CD4-positive, alpha-beta memory T cell (primary cell): ENCODE measurements at regions not wholly inside any gene's neighbourhood (a gene's known extent, or its start where the extent isn't known, plus 50 kb on each side); places are given as distances from the start of the nearest gene placed in this dataset.

ENCODE experiments used
- CTCF ChIA-PET: fragments of 350-600 bp; sonication (Branson Sonifier 250); formaldehyde crosslinking; loops from one replicate; lab custom pipeline; 2021; ENCODE audit warnings: inconsistent platforms; ENCODE audit not compliant: partially characterized antibody; lab: Charles Lee
- POLR2A ChIA-PET: fragments of 350-600 bp; sonication (Branson Sonifier 250); formaldehyde crosslinking; loops from one replicate; lab custom pipeline; 2021; ENCODE audit not compliant: partially characterized antibody; lab: Charles Lee
- DNase-seq, 5 donors: peaks; one replicate each; pipeline versions ENCODE4 v3.0.0 to v3.0.0-alpha.2; 2020 to 2022; ENCODE audit warnings: mixed read lengths in 1 of 5
- H3K27ac ChIP-seq: one replicate; pipeline ENCODE4 v1.7.0; 2013; ENCODE audit warnings: low read depth, low read length
- H3K27me3 ChIP-seq: 2 replicates; pipeline ENCODE4 v1.7.0; 2013; ENCODE audit warnings: mild to moderate bottlenecking, low read length, moderate library complexity; ENCODE audit not compliant: insufficient read depth
- H3K36me3 ChIP-seq: 2 replicates; pipeline ENCODE4 v1.7.0; 2013; ENCODE audit warnings: mild to moderate bottlenecking, low read length, moderate library complexity; ENCODE audit not compliant: insufficient read depth
- H3K4me1 ChIP-seq: 2 replicates; pipeline ENCODE4 v1.7.0; 2013; ENCODE audit warnings: mild to moderate bottlenecking, low read length, moderate library complexity; ENCODE audit not compliant: insufficient read depth
- H3K4me3 ChIP-seq, 2 donors: one replicate each; pipeline ENCODE4 v1.7.0; 2013; ENCODE audit warnings: low read length in 2 of 2, mild to moderate bottlenecking in 1 of 2
- H3K9me3 ChIP-seq, 2 donors: one replicate each; pipeline ENCODE4 v1.7.0; 2013; ENCODE audit warnings: low read length in 2 of 2, control low read depth in 1 of 2; ENCODE audit not compliant: control insufficient read depth in 1 of 2
- H3K27ac Mint-ChIP-seq, 7 donors: one replicate each; pipeline ENCODE4 v1.8.0; 2020 to 2021; ENCODE audit warnings: mixed read lengths in 7 of 7, mild to moderate bottlenecking in 6 of 7, inconsistent platforms in 3 of 7, moderate library complexity in 3 of 7
- H3K27me3 Mint-ChIP-seq, 2 donors: one replicate each; pipeline ENCODE4 v1.8.0; 2020 to 2021; ENCODE audit warnings: mixed read lengths in 2 of 2
- H3K36me3 Mint-ChIP-seq, 2 donors: one replicate each; pipeline ENCODE4 v1.8.0; 2020 to 2021; ENCODE audit warnings: mixed read lengths in 2 of 2, inconsistent platforms in 1 of 2, mild to moderate bottlenecking in 1 of 2
- H3K4me1 Mint-ChIP-seq, 4 donors: one replicate each; pipeline ENCODE4 v1.8.0; 2020 to 2021; ENCODE audit warnings: mixed read lengths in 4 of 4, mild to moderate bottlenecking in 1 of 4
- H3K4me3 Mint-ChIP-seq, 8 donors: one replicate each; pipeline ENCODE4 v1.8.0; 2020 to 2021; ENCODE audit warnings: mixed read lengths in 8 of 8, mild to moderate bottlenecking in 7 of 8, moderate library complexity in 6 of 8, inconsistent platforms in 3 of 8
- H3K9me3 Mint-ChIP-seq, 8 donors: one replicate each; pipeline ENCODE4 v1.8.0; 2020 to 2021; ENCODE audit warnings: mixed read lengths in 8 of 8, mild to moderate bottlenecking in 5 of 8, inconsistent platforms in 3 of 8, moderate library complexity in 1 of 8
- intact Hi-C: fragments of 100-400 bp; cut with micrococcal nuclease; formaldehyde crosslinking; loops from one replicate; pipeline ENCODE4 v1.15.1; 2023

- CTCF ChIA-PET: interaction anchor here (3.4 kb wide), 1 partner anchor 395 kb away, joined by 18 read pairs; no protein-coding TSS in a partner anchor
- H3K4me3 Mint-ChIP-seq: no peak overlapping the region
- no peak overlapping the region for H3K27ac Mint-ChIP-seq
- no peaks in the 10 kb centered on the region for H3K36me3 ChIP-seq
- H3K9me3 ChIP-seq: no peaks in the 10 kb centered on the region
- H3K9me3 Mint-ChIP-seq: peaks cover 0 to 3% (median 0%) of the 10 kb centered on the region in 8 donors
- intact Hi-C loops: no loop called here
- no peak overlapping the region for H3K27ac ChIP-seq
- peaks cover 1 to 3% of the 10 kb centered on the region in 2 donors for H3K27me3 Mint-ChIP-seq
- no peaks in the 10 kb centered on the region for H3K27me3 ChIP-seq
- POLR2A ChIA-PET: no interaction called here
- no peaks in the 10 kb centered on the region for H3K4me1 ChIP-seq
- H3K4me1 Mint-ChIP-seq: peaks cover 4 to 7% (median 6%) of the 10 kb centered on the region in 4 donors
- H3K4me3 ChIP-seq: no peak overlapping the region
- H3K36me3 Mint-ChIP-seq: no peaks in the 10 kb centered on the region
- DNase-seq: peak in 2 of 5 donors; percentile 1 to 3
Measured at GRCh38 chr4:175947117-175947722, 118.4 kb upstream of the WDR17 start.

- intact Hi-C loops: no loop called here
- Histone ChIP-seq H3K27ac (no peak overlapping the region), H3K9me3 (no peaks in the 10 kb centered on the region), H3K4me1 (no peaks in the 10 kb centered on the region), H3K4me3 (no peak overlapping the region), H3K36me3 (no peaks in the 10 kb centered on the region), H3K27me3 (no peaks in the 10 kb centered on the region)
- Mint-ChIP-seq H3K4me3 (no peak overlapping the region), H3K27ac (no peak overlapping the region), H3K9me3 (no peaks in the 10 kb centered on the region), H3K27me3 (no peaks in the 10 kb centered on the region), H3K4me1 (no peaks in the 10 kb centered on the region), H3K36me3 (no peaks in the 10 kb centered on the region)
- ChIA-PET CTCF (no interaction called here), POLR2A (no interaction called here)
- no peak for DNase-seq
Measured at GRCh38 chr4:175951794-175952193, 113.8 kb upstream of the WDR17 start.

DNA sequence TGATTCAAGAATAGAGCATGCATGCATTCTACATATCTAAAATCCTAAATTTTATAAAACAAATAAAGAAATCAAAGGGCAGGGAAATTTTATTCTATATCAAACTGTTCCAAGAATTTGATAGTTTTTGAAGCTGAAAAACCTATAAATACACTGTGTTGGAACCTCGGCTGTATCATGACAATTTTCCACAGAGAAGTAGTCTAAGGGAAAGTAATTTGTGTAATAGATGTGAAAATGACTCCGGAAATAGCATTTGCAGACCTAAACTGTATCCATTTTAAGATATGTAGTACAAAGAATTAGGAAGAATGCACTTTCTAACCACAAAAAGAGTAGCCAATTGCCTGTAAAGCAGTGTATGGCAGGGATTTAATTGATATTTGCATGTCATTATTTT lies 112.5 kb upstream of the WDR17 start:
- Mint-ChIP-seq H3K27me3 (peaks cover 0 to 1% of the 10 kb centered on the region in 2 donors), H3K36me3 (no peaks in the 10 kb centered on the region), H3K4me3 (no peak overlapping the region), H3K4me1 (no peaks in the 10 kb centered on the region), H3K9me3 (no peaks in the 10 kb centered on the region), H3K27ac (no peak overlapping the region)
- Histone ChIP-seq H3K36me3 (no peaks in the 10 kb centered on the region), H3K9me3 (no peaks in the 10 kb centered on the region), H3K27ac (no peak overlapping the region), H3K27me3 (no peaks in the 10 kb centered on the region), H3K4me1 (no peaks in the 10 kb centered on the region), H3K4me3 (no peak overlapping the region)
- CTCF ChIA-PET: no interaction called here
- intact Hi-C loops: no loop called here
- DNase-seq: no peak
- POLR2A ChIA-PET: no interaction called here

DNA sequence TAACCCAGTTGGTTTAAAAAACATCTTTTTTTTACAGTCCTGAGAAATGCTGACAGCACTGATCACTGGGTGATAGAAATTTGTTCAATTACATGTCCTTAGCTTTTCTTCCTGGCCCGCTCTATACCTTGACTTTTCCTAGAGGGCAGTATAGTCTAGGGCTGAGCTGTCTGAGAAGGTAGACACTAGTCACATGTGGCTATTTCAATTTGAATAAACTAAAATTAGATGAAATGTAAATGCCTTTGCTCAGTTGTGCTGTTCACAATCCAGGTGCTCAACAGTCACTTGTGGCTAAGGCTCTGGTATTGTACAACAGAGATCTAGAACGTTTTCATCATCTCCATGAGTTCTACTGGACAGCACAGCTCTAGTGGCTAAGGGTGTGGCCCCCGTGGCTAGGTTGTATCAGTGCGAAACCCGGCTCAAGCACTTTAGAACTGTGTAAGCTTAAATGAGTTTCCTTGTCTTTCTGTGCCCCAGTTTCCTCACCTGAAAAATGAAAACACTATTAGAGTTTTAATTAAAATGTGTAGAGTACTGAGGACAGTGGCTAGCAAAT lies 111.6 kb upstream of the WDR17 start:
- ChIA-PET CTCF (interaction anchor here (0.6 kb wide), 1 partner anchor 387 kb away, joined by 3 read pairs; no protein-coding TSS in a partner anchor), POLR2A (no interaction called here)
- H3K4me3 Mint-ChIP-seq: no peak overlapping the region
- peaks cover 0 to 1% of the 10 kb centered on the region in 2 donors for H3K27me3 Mint-ChIP-seq
- intact Hi-C loops: no loop called here
- no peaks in the 10 kb centered on the region for H3K9me3 ChIP-seq
- DNase-seq: no peak
- no peaks in the 10 kb centered on the region for H3K36me3 Mint-ChIP-seq
- H3K4me1 Mint-ChIP-seq: no peaks in the 10 kb centered on the region
- H3K4me1 ChIP-seq: no peaks in the 10 kb centered on the region
- no peak overlapping the region for H3K4me3 ChIP-seq
- H3K9me3 Mint-ChIP-seq: peaks cover 0 to 2% (median 0%) of the 10 kb centered on the region in 8 donors
- H3K36me3 ChIP-seq: no peaks in the 10 kb centered on the region
- no peak overlapping the region for H3K27ac ChIP-seq
- H3K27me3 ChIP-seq: no peaks in the 10 kb centered on the region
- H3K27ac Mint-ChIP-seq: no peak overlapping the region

DNA sequence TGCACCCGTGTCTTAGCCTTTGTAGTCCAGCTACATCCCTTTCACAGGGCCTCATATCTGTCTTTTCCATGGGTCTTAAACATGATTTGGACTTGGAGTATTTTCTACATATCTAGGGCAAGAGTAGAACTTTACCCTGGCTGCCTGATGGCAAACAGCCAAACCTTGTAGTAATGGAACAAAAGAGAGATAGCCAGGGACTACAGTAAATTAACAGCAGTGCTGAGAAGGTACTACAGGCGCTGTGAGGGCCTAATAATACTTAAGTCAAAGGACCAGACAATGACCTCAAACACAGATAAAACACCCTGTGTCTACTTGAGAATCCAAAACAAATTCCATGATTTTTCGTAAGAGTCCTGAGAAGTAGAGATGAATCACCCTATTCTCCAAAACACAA lies 111.0 kb upstream of the WDR17 start:
- Mint-ChIP-seq H3K36me3 (no peaks in the 10 kb centered on the region), H3K27me3 (peaks cover 0 to 3% of the 10 kb centered on the region in 2 donors), H3K27ac (no peak overlapping the region), H3K4me3 (no peak overlapping the region), H3K4me1 (no peaks in the 10 kb centered on the region), H3K9me3 (peaks cover 0 to 2% (median 0%) of the 10 kb centered on the region in 8 donors)
- intact Hi-C loops: no loop called here
- H3K27me3 ChIP-seq: no peaks in the 10 kb centered on the region
- H3K36me3 ChIP-seq: no peaks in the 10 kb centered on the region
- H3K27ac ChIP-seq: no peak overlapping the region
- H3K9me3 ChIP-seq: no peaks in the 10 kb centered on the region
- H3K4me3 ChIP-seq: no peak overlapping the region
- no peak for DNase-seq
- H3K4me1 ChIP-seq: no peaks in the 10 kb centered on the region
- ChIA-PET CTCF (no interaction called here), POLR2A (no interaction called here)

DNA sequence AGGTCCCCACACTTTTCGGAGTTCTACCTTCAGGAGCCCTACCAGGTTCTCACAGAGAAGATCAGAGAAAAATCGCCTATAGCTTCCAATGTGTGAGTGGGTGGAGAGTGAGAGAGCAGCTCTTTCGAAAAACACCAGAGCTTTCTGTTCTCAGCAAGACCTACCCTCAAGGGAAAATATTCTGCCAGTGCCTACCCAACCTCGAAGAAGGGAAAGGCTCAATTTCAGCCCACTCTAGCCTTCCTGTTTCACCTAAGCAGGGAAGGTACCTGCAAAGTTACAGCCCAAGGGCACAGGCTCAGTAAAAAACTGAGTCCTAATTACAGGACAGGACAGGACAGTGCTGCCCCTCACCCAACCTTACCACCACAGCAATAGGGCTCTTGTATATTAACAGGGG lies 104.0 kb upstream of the WDR17 start:
- DNase-seq: peak in 1 of 5 donors; percentile 16
- intact Hi-C loops: no loop called here
- Histone ChIP-seq H3K4me3 (no peak overlapping the region), H3K27me3 (no peaks in the 10 kb centered on the region), H3K4me1 (no peaks in the 10 kb centered on the region), H3K27ac (no peak overlapping the region), H3K9me3 (no peaks in the 10 kb centered on the region), H3K36me3 (no peaks in the 10 kb centered on the region)
- Mint-ChIP-seq H3K36me3 (no peaks in the 10 kb centered on the region), H3K4me3 (no peak overlapping the region), H3K27me3 (peaks cover 0 to 3% of the 10 kb centered on the region in 2 donors), H3K27ac (no peak overlapping the region), H3K9me3 (peaks cover 0 to 3% (median 0%) of the 10 kb centered on the region in 8 donors), H3K4me1 (no peaks in the 10 kb centered on the region)
- ChIA-PET POLR2A (no interaction called here), CTCF (no interaction called here)

DNA sequence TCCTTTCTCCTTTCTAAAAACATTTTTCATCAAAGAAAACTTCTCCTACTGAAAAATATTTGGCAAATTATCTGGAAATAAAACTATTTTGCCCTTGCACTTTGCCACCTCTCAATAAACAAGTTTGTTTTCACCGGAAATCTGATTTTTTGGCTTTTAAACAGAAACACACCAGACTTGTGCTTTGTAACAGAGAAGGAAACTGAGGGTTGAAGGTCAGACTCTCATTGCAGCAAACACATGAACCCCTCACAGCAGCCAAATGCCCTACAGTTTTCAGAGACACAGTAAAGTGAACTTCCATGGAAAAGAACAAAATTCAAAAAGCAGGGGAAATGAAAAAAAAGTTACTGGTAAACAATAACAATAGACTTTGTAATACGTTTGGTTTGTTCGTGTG lies 95.6 kb upstream of the WDR17 start:
- ChIA-PET POLR2A (no interaction called here), CTCF (no interaction called here)
- no peak overlapping the region for H3K4me3 ChIP-seq
- intact Hi-C loops: no loop called here
- Mint-ChIP-seq H3K9me3 (peaks cover 0 to 2% (median 0%) of the 10 kb centered on the region in 8 donors), H3K4me1 (no peaks in the 10 kb centered on the region), H3K4me3 (no peak overlapping the region), H3K27ac (no peak overlapping the region), H3K27me3 (no peaks in the 10 kb centered on the region), H3K36me3 (no peaks in the 10 kb centered on the region)
- no peaks in the 10 kb centered on the region for H3K4me1 ChIP-seq
- no peaks in the 10 kb centered on the region for H3K27me3 ChIP-seq
- DNase-seq: no peak
- no peak overlapping the region for H3K27ac ChIP-seq
- no peaks in the 10 kb centered on the region for H3K9me3 ChIP-seq
- H3K36me3 ChIP-seq: no peaks in the 10 kb centered on the region
